Natural killer cell treated with Interleukin-12 subunit alpha and Interleukin-12 subunit beta and Interleukin-15 and Interleukin-18, amount 100 ng/mL, for 72 hours (primary cell): ENCODE measurements at regions not wholly inside any gene's neighbourhood (a gene's known extent, or its start where the extent isn't known, plus 50 kb on each side); places are given as distances from the start of the nearest gene placed in this dataset.

Experiments
- ATAC-seq, 2 donors: fragments of 150-1000 bp; cut with Tn5 transposase in 1 of 2; sonication (Bioruptor Pico), chemical (Tn5 transposase) in 1 of 2; 2 replicates each; pipeline ENCODE4 v1.10.0; 2021
- DNase-seq: peaks from one replicate; pipeline ENCODE4 v3.0.0; 2022; ENCODE audit warnings: low spot score
- H3K27ac Mint-ChIP-seq, 2 donors: 1 replicate in 1 of 2; 2 replicates in 1 of 2; pipeline ENCODE4 v1.8.0; 2022; ENCODE audit warnings: mixed read lengths in 2 of 2, mild to moderate bottlenecking in 1 of 2, moderate library complexity in 1 of 2
- H3K27me3 Mint-ChIP-seq, 2 donors: 1 replicate in 1 of 2; 2 replicates in 1 of 2; pipeline ENCODE4 v1.8.0; 2022; ENCODE audit warnings: mixed read lengths in 2 of 2
- H3K36me3 Mint-ChIP-seq: one replicate; pipeline ENCODE4 v1.8.0; 2022; ENCODE audit warnings: mixed read lengths
- H3K4me1 Mint-ChIP-seq, 2 donors: 1 replicate in 1 of 2; 2 replicates in 1 of 2; pipeline ENCODE4 v1.8.0; 2022; ENCODE audit warnings: low read depth in 2 of 2, mixed read lengths in 2 of 2, mild to moderate bottlenecking in 1 of 2
- H3K4me3 Mint-ChIP-seq: one replicate; pipeline ENCODE4 v1.8.0; 2022; ENCODE audit warnings: mixed read lengths
- H3K9me3 Mint-ChIP-seq: 2 replicates; pipeline ENCODE4 v1.8.0; 2022; ENCODE audit warnings: mixed read lengths

DNA sequence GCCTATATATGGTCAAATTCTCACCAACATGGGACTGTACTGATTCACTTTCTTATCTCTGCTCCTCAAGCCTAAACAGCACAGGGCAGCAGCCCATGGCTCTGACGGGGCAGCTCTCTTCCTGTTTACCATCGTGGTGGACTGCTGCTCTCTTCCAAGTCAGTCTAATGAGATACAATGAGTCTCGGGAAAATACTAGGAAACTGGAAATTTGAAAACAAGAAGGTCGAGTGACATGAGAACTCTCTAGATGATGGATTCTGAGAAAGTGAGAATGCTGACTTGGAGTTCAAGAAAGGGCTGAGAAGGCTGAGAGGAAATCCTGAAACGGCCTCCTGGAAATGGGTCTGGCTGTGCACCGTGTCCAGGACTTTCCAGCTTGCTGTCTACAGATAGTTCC, 122.8 kb upstream of the ARGLU1 start:
- Mint-ChIP-seq H3K27ac (no peak overlapping the region), H3K27me3 (no peaks in the 10 kb centered on the region), H3K9me3 (no peaks in the 10 kb centered on the region), H3K4me1 (no peaks in the 10 kb centered on the region), H3K4me3 (no peak overlapping the region), H3K36me3 (no peaks in the 10 kb centered on the region)
- no peak for DNase-seq
- ATAC-seq, result no peak

DNA sequence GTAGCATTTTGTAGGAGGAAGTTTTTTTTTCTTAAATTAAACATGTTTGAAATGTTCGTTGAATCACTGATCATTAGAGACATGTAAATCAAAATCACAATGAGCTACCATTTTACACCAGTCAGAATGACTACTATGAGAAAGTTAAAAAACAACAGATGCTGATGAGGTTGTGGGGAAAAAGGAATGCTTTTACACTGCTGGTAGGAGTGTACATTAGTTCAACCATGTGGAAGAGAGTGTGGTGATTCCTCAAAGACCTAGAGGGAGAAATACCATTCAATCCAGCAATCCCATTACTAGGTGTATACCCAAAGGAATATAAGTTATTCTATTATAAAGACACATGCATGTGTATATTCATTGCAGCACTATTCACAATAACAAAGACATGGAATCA, 122.0 kb upstream of the ARGLU1 start:
- DNase-seq (no peak), ATAC-seq (no peak)
- no peaks in the 10 kb centered on the region for H3K9me3 Mint-ChIP-seq
- no peaks in the 10 kb centered on the region for H3K27me3 Mint-ChIP-seq
- no peaks in the 10 kb centered on the region for H3K4me1 Mint-ChIP-seq
- no peak overlapping the region for H3K27ac Mint-ChIP-seq
- no peak overlapping the region for H3K4me3 Mint-ChIP-seq
- H3K36me3 Mint-ChIP-seq, result no peaks in the 10 kb centered on the region

DNA sequence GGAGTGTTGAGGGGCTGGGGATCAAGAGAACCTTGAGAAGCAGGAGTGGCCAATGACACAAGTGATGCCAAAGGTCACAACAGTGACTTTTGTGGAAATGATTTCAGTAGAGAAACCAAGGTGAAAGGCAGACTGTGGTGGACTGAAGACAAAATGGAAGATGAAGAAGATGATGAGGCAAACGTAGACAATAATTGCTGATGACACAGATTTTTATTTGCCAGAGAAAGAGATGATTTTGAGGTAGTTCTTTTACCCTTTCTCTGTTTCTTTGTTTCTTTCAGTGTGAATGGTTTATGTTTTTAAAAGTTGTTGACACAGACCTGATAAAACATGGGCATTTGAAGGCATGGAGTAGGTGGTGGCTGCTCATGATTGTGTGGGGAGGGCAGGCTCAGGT, 121.0 kb upstream of the ARGLU1 start:
- DNase-seq (no peak), ATAC-seq (no peak)
- Mint-ChIP-seq H3K4me1 (no peaks in the 10 kb centered on the region), H3K9me3 (no peaks in the 10 kb centered on the region), H3K36me3 (no peaks in the 10 kb centered on the region), H3K4me3 (no peak overlapping the region), H3K27ac (no peak overlapping the region), H3K27me3 (no peaks in the 10 kb centered on the region)

DNA sequence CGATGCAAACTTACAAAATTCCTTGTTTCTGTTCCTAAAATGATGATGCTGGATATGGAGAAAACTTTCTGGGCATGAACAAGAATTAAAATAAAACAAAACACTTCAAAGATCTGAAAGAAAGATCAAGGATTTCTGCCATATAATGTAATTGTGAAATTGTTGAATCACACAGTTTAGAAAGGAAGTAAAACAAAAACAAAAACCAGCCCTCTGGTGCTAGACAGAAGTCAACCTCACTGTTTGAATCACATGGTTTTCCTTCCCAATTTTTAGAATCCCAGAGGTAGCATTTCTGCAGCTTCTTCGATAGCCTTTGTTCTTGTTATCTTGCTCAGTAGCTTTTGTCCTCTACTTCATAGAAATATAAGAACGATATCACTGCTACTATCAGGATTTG, 118.2 kb upstream of the ARGLU1 start:
- H3K27me3 Mint-ChIP-seq, result no peaks in the 10 kb centered on the region
- H3K4me3 Mint-ChIP-seq, result no peak overlapping the region
- DNase-seq (no peak), ATAC-seq (no peak)
- H3K4me1 Mint-ChIP-seq, result no peaks in the 10 kb centered on the region
- no peaks in the 10 kb centered on the region for H3K9me3 Mint-ChIP-seq
- H3K36me3 Mint-ChIP-seq, result no peaks in the 10 kb centered on the region
- H3K27ac Mint-ChIP-seq, result no peak overlapping the region

DNA sequence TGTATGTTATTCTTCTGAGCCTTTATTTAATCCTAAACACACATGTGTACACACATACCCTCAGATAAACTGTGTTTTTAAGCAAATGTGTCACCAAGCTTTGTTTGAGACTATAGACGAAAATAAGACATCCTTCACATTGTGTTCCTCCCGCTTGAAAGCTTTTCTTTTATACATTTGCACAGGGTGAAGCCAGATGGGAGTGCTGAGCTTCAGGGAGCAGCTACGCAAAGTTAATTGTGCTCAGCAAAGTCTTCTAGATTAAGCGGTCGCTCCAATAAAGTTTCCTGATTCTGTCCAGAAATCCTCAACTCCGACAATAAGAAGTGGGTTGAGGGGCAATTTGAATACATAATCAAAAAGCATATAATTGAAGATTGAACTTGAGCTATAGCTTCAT, 117.2 kb upstream of the ARGLU1 start:
- H3K36me3 Mint-ChIP-seq, result no peaks in the 10 kb centered on the region
- no peaks in the 10 kb centered on the region for H3K27me3 Mint-ChIP-seq
- no peaks in the 10 kb centered on the region for H3K9me3 Mint-ChIP-seq
- H3K4me3 Mint-ChIP-seq, result no peak overlapping the region
- no peak for DNase-seq
- no peaks in the 10 kb centered on the region for H3K4me1 Mint-ChIP-seq
- ATAC-seq, result no peak
- no peak overlapping the region for H3K27ac Mint-ChIP-seq

DNA sequence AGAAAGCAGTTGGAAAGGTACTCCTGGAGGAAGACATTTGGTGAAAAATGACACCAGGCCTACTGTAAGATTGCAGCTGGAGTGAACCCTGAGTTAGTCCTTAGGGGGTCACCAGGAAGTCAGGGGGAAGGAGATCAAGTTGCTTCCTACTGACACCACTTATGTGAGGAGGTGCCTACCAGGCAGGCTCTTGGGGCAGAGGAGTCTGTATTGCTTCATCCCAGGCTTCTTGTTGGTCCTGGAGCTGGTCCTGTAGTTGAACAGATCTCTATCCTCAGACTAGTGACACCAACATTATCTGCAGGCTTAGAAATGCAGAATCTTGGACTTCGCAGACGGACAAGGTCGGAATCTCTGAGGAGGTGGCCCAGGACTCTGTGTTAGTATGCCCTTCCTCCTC, 116.0 kb upstream of the ARGLU1 start:
- no peaks in the 10 kb centered on the region for H3K9me3 Mint-ChIP-seq
- H3K27me3 Mint-ChIP-seq, result no peaks in the 10 kb centered on the region
- no peak overlapping the region for H3K27ac Mint-ChIP-seq
- no peak overlapping the region for H3K4me3 Mint-ChIP-seq
- H3K4me1 Mint-ChIP-seq, result no peaks in the 10 kb centered on the region
- H3K36me3 Mint-ChIP-seq, result no peaks in the 10 kb centered on the region
- DNase-seq (no peak), ATAC-seq (no peak)

DNA sequence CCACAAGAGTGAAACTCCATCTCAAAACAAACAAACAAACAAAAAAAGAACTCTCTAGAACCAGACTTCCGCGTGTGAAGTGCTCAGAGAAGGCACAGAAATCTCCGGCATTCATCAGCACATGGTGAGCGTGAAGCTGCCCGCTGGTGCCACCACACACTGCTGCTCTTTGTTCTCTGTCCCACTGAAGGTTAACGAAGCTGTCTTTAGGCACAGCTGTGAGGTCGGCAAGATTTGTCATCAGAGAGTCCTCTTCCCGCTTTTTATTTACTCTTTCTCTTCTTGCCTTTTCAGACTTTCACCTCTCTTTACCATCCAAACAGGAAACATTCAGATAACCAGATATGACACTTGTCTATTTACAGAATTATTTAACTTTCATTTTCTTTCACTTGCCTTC, 115.2 kb upstream of the ARGLU1 start:
- H3K9me3 Mint-ChIP-seq, result no peaks in the 10 kb centered on the region
- ATAC-seq (no peak), DNase-seq (no peak)
- H3K27me3 Mint-ChIP-seq, result no peaks in the 10 kb centered on the region
- no peak overlapping the region for H3K27ac Mint-ChIP-seq
- no peak overlapping the region for H3K4me3 Mint-ChIP-seq
- H3K4me1 Mint-ChIP-seq, result no peaks in the 10 kb centered on the region
- H3K36me3 Mint-ChIP-seq, result no peaks in the 10 kb centered on the region

DNA sequence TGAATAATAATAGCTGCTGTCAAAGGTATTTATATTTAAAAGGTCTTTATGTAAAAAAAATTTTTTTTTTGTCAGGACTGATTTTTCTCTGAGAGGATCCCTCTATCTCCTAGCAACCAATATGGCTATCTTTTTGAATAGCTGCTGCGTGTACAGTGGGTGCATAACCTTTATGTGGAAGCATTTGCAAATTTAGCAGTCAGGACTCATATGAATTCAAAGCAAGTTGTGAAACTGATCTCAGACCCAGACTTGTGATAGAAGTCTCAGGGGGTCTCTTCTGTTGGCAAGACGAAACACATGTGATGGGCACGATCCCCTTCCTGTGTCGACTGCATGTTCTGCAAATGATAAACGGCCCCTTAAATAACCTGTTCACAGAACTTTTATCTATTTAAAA, 114.1 kb upstream of the ARGLU1 start:
- Mint-ChIP-seq H3K4me1 (no peaks in the 10 kb centered on the region), H3K27me3 (peaks cover 3 to 6% of the 10 kb centered on the region in 2 donors), H3K4me3 (no peak overlapping the region), H3K36me3 (no peaks in the 10 kb centered on the region), H3K9me3 (no peaks in the 10 kb centered on the region), H3K27ac (no peak overlapping the region)
- ATAC-seq (no peak), DNase-seq (no peak)

DNA sequence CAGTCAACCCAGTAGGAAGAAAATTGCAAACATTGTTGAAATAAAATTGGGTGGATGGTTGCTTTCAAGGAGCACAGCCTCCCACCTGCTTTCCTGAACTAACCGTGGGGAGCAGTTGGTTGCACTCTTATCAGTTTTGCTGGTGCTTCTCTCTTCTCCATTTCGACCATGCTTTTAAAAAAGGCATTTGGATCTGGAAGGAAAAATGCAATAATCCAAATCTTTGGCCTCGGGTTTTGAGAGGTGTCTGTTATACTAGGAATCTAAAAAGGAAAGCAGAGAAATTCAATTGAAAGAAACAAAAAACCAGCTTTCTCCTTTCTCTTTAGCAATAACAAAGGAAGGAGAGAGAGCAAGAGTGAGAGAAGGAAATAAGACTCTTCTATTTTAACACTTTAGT, 113.6 kb upstream of the ARGLU1 start:
- DNase-seq, result no peak
- Mint-ChIP-seq H3K4me3 (no peak overlapping the region), H3K27me3 (peaks cover 3 to 6% of the 10 kb centered on the region in 2 donors), H3K4me1 (no peaks in the 10 kb centered on the region), H3K36me3 (no peaks in the 10 kb centered on the region), H3K27ac (no peak overlapping the region), H3K9me3 (no peaks in the 10 kb centered on the region)
- no peak for ATAC-seq

DNA sequence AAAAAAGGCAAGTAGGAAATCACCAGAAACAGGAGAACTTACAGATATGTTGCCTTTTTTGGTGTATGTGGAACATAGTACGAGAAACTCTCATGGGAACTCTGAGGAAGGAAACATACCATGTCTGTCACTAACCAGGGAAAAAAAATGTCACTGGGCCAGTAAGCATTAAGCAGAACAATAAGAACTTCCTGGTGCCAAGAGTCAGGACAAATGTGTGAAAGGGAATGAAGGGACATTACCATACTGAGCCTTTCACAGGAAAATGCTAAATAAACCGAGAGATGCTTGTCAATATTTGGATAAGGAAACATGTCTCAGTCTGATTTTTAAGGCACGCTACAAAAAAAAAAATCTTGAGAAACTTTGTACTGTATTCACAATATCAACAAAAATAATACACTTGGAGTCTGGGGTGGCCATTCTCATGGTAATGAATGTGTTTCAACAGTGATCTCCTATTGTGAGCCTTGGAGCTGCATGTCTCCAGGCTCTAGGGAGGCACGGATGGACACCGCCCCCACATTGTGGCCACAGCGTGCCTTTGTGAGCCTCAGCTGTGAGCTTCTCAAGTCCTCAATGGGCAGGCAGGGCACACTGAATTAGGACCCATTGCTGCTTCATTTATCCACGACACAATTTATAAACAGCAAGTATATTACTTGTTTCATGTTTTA, 113.0 kb upstream of the ARGLU1 start:
- Mint-ChIP-seq H3K27me3 (peaks cover 3 to 6% of the 10 kb centered on the region in 2 donors), H3K4me1 (no peaks in the 10 kb centered on the region), H3K9me3 (no peaks in the 10 kb centered on the region), H3K36me3 (no peaks in the 10 kb centered on the region), H3K27ac (no peak overlapping the region), H3K4me3 (no peak overlapping the region)
- DNase-seq (no peak), ATAC-seq (no peak)

DNA sequence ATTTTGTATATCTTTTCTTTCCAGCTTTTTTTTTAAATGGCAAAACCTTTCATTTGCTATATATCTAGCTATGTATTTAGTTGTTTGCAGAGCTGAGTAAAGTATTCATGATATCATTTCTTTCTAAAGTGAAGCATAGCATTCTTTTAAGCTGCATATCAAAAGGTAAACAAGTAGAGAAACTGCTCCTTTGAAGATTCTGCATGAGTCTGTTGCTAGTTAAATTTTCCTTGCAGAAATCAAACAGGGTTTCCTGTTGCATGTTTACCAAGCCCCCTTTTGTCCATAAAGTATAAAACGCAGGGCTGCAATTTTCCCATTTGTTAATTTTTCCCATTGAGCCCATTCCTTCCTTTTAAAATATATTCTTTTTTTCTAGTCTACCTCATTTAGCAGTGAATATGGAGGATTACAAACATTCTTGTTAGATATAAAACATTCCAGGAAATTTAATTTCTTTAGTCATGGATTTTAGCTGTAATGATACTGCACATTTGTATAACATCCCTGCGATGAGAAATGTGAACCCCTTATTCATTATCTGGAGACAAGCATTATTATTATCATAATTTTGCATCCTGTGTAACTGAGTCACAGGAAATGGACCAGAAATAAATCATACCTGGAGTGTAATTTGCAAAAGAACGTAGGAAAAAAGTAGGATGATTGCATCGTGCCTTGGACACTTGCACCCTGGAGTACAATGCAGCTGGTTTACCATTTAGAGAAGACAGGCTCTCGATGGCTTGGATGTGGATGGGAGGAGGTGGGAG, 110.9 kb upstream of the ARGLU1 start:
- ATAC-seq (no peak), DNase-seq (no peak)
- no peak overlapping the region for H3K4me3 Mint-ChIP-seq
- H3K27ac Mint-ChIP-seq, result no peak overlapping the region
- H3K36me3 Mint-ChIP-seq, result no peaks in the 10 kb centered on the region
- peaks cover 3 to 6% of the 10 kb centered on the region in 2 donors for H3K27me3 Mint-ChIP-seq
- no peaks in the 10 kb centered on the region for H3K4me1 Mint-ChIP-seq
- no peaks in the 10 kb centered on the region for H3K9me3 Mint-ChIP-seq

DNA sequence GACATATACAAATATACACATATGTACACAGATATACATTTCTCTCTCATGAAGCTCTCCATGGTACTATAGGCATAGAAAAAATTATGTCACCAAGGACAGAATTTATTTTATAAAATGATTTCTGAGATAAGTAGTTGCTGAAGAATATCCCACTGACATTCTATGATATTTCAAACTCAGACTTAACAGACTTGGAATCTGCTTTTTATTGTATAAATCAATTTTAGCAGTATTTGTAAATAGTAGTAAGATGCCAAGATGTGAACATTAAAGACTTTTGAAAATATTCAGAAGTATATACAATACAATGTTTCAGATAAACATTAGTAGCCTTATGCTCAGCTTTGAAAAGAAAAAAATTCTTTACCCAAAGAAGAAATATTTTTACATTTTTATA, 107.4 kb upstream of the ARGLU1 start:
- no peak for ATAC-seq

DNA sequence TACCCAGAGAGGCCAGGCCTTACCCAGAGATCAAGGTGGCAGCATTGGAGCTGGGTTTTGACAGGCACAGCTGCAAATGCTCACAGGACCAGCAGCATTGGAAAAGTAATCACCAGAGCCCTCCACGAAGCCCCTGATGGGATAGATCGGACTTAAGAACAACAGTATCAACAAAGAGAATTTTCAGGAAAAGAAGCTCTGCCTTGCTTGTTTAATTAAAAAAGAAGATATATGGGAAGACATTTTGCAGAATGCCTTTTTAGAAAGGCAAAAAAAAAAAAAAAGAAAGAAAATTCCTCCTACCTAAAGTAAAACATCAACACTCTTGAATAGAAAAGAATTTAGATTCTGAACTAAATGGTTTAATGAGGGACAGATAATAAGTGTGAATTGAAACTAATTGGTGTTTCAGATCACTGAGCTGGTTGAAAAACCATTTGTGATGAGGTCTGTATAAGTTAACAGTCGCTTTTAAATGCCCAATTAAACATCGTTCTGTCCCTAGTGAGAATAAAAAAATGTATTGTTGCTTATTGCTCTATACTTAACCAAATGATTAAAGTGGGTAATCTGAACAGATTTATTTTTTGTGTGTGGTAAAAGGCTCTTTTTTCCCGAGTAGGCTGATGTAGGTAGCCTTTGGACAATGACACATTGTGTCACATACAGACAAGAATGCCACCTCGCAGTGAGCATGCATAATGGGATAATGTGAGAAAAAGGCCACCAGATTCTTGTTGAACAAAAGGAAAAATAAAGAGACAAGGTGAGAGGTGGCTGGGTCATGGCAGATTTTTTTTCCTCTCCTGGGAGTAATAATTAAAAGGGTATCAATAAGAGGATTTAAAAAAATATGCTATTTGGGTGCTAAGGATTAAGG, 93.0 kb upstream of the ARGLU1 start:
- Mint-ChIP-seq H3K27ac (no peak overlapping the region), H3K36me3 (no peaks in the 10 kb centered on the region), H3K9me3 (no peaks in the 10 kb centered on the region), H3K4me3 (no peak overlapping the region), H3K4me1 (no peaks in the 10 kb centered on the region), H3K27me3 (peaks cover 0 to 6% of the 10 kb centered on the region in 2 donors)
- DNase-seq (no peak), ATAC-seq (no peak)

More for the DNA sequence above, 107.4 kb upstream of the ARGLU1 start:
- no peaks in the 10 kb centered on the region for H3K36me3 Mint-ChIP-seq
- H3K4me3 Mint-ChIP-seq, result no peak overlapping the region
- peaks cover 3 to 6% of the 10 kb centered on the region in 2 donors for H3K27me3 Mint-ChIP-seq
- H3K27ac Mint-ChIP-seq, result no peak overlapping the region
- no peaks in the 10 kb centered on the region for H3K4me1 Mint-ChIP-seq
- H3K9me3 Mint-ChIP-seq, result no peaks in the 10 kb centered on the region
- DNase-seq, result no peak

DNA sequence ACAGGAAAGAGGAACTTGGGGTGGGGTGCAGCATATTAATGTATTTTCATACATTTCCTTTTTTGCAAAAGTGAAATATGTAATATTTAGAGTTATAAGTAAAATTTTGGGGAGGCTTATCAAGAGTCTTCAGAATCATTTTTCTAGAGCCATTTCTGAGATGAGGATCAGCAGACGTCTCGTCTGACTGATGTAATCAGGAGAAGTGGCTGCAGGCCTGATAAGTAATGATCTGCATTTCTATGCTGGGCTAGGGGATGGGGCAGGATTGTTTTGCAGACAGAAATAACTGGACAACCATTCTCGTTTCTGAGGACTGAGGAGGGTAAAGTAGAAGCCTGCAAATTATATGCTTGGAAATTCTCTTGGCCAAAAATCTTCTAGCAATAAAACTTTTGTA, 89.2 kb upstream of the ARGLU1 start:
- H3K27ac Mint-ChIP-seq, result no peak overlapping the region
- peaks cover 0 to 6% of the 10 kb centered on the region in 2 donors for H3K27me3 Mint-ChIP-seq
- H3K9me3 Mint-ChIP-seq, result peaks cover 3% of the 10 kb centered on the region
- H3K4me3 Mint-ChIP-seq, result no peak overlapping the region
- ATAC-seq (no peak), DNase-seq (no peak)
- no peaks in the 10 kb centered on the region for H3K36me3 Mint-ChIP-seq
- H3K4me1 Mint-ChIP-seq, result no peaks in the 10 kb centered on the region
